MCF 10A (cell line): ENCODE measurements at regions not wholly inside any gene's neighbourhood (a gene's known extent, or its start where the extent isn't known, plus 50 kb on each side); places are given as distances from the start of the nearest gene placed in this dataset.

ENCODE experiments used
- BruUV-seq: library from RNA; stranded (reverse); fragments of 400-500 nt; replicated peaks from 2 replicates; lab custom pipeline; 2021; lab: Mats Ljungman, UMichigan
- CTCF ChIA-PET: fragments of 300-600 bp; sonication (Branson Sonifier 250); formaldehyde crosslinking; extraction: SDS; loops from one replicate; lab custom pipeline; 2021; ENCODE audit warnings: antibody characterized with exemption, inconsistent platforms; lab: Yijun Ruan, JAX
- POLR2A ChIA-PET: fragments of 300-600, 350-650 bp; sonication (Branson Sonifier 250); formaldehyde crosslinking; extraction: SDS; loops from one replicate; lab custom pipeline; 2020; ENCODE audit warnings: antibody characterized with exemption, inconsistent platforms; lab: Yijun Ruan, JAX
- DNase-seq: peaks from one replicate; pipeline ENCODE4 v3.0.0-alpha.2; 2018; ENCODE audit not compliant: unreplicated experiment
- H3K27ac Mint-ChIP-seq: one replicate; pipeline ENCODE4 v1.8.0; 2022; ENCODE audit warnings: mild to moderate bottlenecking, low read depth, mixed read lengths; ENCODE audit not compliant: unreplicated experiment
- H3K27me3 Mint-ChIP-seq: one replicate; pipeline ENCODE4 v1.8.0; 2022; ENCODE audit warnings: mixed read lengths; ENCODE audit not compliant: insufficient read depth, unreplicated experiment
- H3K36me3 Mint-ChIP-seq: one replicate; pipeline ENCODE4 v1.8.0; 2022; ENCODE audit warnings: mild to moderate bottlenecking, moderate library complexity, mixed read lengths; ENCODE audit not compliant: insufficient read depth, unreplicated experiment
- H3K4me1 Mint-ChIP-seq: one replicate; pipeline ENCODE4 v1.8.0; 2022; ENCODE audit warnings: mixed read lengths; ENCODE audit not compliant: insufficient read depth, unreplicated experiment
- H3K4me3 Mint-ChIP-seq: one replicate; pipeline ENCODE4 v1.8.0; 2022; ENCODE audit warnings: mild to moderate bottlenecking, moderate library complexity, mixed read lengths; ENCODE audit not compliant: unreplicated experiment
- H3K9me3 Mint-ChIP-seq: one replicate; pipeline ENCODE4 v1.8.0; 2022; ENCODE audit warnings: mixed read lengths; ENCODE audit not compliant: unreplicated experiment
- CTCF ChIP-seq: fragments of 200-600 bp; IDR thresholded peaks from one replicate; pipeline ENCODE4 v1.8.0; 2022; ENCODE audit warnings: antibody characterized with exemption, mild to moderate bottlenecking; ENCODE audit not compliant: unreplicated experiment
- intact Hi-C: fragments of 100-400 bp; cut with micrococcal nuclease; formaldehyde crosslinking; loops from 2 replicates; pipeline ENCODE4 v1.14.1; 2022

- Mint-ChIP-seq H3K4me1 (peaks cover 6% of the 10 kb centered on the region), H3K36me3 (no peaks in the 10 kb centered on the region), H3K27ac (no peak overlapping the region), H3K9me3 (peaks cover under 1% of the 10 kb centered on the region), H3K27me3 (no peaks in the 10 kb centered on the region), H3K4me3 (no peak overlapping the region)
- DNase-seq: no peak
- no peak for TF ChIP-seq CTCF
- intact Hi-C loops: no loop called here
- CTCF ChIA-PET: interaction anchor here (0.6 to 1.2 kb wide), 3 partner anchors 19 to 479 kb away, joined by 3 to 6 read pairs (median 4); no protein-coding TSS in a partner anchor
- POLR2A ChIA-PET: no interaction called here
- no TSS peak for BruUV-seq
These were observed 445.5 kb downstream of the EFNB2 start for GRCh38 chr13:106090001-106090400.

- TF ChIP-seq CTCF: no peak
- no peaks in the 10 kb centered on the region for H3K27me3 Mint-ChIP-seq
- no peak for DNase-seq
- intact Hi-C loops: no loop called here
- peaks cover 6% of the 10 kb centered on the region for H3K4me1 Mint-ChIP-seq
- no peak overlapping the region for H3K4me3 Mint-ChIP-seq
- H3K27ac Mint-ChIP-seq: no peak overlapping the region
- CTCF ChIA-PET: interaction anchor here (1.0 to 1.2 kb wide), 2 partner anchors 25 to 478 kb away, joined by 3 to 4 read pairs; no protein-coding TSS in a partner anchor
- H3K36me3 Mint-ChIP-seq: no peaks in the 10 kb centered on the region
- BruUV-seq: no TSS peak
- POLR2A ChIA-PET: interaction anchor here (0.6 kb wide), 1 partner anchor 8 kb away, joined by 3 read pairs; no protein-coding TSS in a partner anchor
- no peaks in the 10 kb centered on the region for H3K9me3 Mint-ChIP-seq
These were observed 446.0 kb downstream of the EFNB2 start for GRCh38 chr13:106089261-106089980.

GRCh38 chr13:106088085-106088484, 447.4 kb downstream of the EFNB2 start:
- intact Hi-C loops: no loop called here
- Mint-ChIP-seq H3K4me3 (no peak overlapping the region), H3K27me3 (no peaks in the 10 kb centered on the region), H3K36me3 (no peaks in the 10 kb centered on the region), H3K27ac (no peak overlapping the region), H3K4me1 (peaks cover 16% of the 10 kb centered on the region), H3K9me3 (no peaks in the 10 kb centered on the region)
- BruUV-seq: no TSS peak
- no peak for DNase-seq
- no peak for TF ChIP-seq CTCF
- ChIA-PET CTCF (interaction anchor here (1.0 kb wide), 1 partner anchor 24 kb away, joined by 3 read pairs; no protein-coding TSS in a partner anchor), POLR2A (interaction anchor here (0.6 kb wide), 1 partner anchor 52 kb away, joined by 5 read pairs; no protein-coding TSS in a partner anchor)

GRCh38 chr13:106087201-106087600, 448.3 kb downstream of the EFNB2 start:
- TF ChIP-seq CTCF: no peak
- BruUV-seq: no TSS peak
- Mint-ChIP-seq H3K4me3 (no peak overlapping the region), H3K9me3 (no peaks in the 10 kb centered on the region), H3K4me1 (peaks cover 16% of the 10 kb centered on the region), H3K27ac (no peak overlapping the region), H3K36me3 (no peaks in the 10 kb centered on the region), H3K27me3 (no peaks in the 10 kb centered on the region)
- intact Hi-C loops: no loop called here
- ChIA-PET CTCF (no interaction called here), POLR2A (interaction anchor here (1.2 kb wide), 1 partner anchor 447 kb away, joined by 3 read pairs; no protein-coding TSS in a partner anchor)
- no peak for DNase-seq
